ENCODE measurements at regions not wholly inside any gene's neighbourhood (a gene's known extent, or its start where the extent isn't known, plus 50 kb on each side); places are given as distances from the start of the nearest gene placed in this dataset.
"Not testable (repeated sequence)": the region's sequence is repeated elsewhere in the genome, so short reads cannot be mapped to it uniquely, and the experiment has no call there.

DNA sequence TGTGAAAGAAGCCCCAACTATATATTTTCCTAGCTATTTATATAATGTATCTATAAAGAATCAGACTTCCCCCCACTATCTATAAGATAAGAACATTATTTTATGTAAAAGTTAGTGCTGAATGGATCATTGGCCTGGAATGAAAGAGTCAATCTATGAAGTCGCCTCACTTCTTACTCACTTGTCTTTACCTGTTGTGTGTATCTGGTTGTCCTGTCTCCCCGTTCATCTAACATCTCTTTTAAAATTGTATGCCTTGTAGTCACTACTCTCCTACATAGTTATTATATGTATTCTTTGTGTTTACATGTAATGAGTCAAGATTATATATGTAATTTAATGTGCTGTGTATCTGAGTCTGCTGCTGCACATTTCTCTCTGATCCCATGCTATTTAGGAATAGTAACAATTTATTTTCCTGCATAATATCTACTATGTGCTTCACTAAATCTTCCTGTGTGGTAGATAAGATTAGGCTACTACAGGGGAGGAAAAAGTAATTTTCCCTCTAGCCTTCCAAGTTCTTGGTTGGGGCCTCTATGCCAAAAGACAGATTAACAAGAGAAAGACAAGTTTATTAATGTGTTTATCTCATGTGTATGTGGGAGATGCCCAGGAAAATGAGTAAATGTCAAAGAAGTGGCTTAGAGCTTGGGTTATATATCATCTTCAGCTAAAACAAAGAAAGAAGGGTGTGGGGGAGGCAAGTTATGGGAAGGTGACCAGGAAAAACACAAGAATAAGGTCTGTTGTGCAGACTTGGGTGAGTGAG is 77.6 kb upstream of the FRMPD4 start:
- DNase-seq: no peak

- DNase-seq: no peak
Observed at GRCh38 chrX:12065251-12065650, 73.0 kb upstream of the FRMPD4 start.

- no peak for DNase-seq
Observed at GRCh38 chrX:12076046-12076445, 62.2 kb upstream of the FRMPD4 start.

DNA sequence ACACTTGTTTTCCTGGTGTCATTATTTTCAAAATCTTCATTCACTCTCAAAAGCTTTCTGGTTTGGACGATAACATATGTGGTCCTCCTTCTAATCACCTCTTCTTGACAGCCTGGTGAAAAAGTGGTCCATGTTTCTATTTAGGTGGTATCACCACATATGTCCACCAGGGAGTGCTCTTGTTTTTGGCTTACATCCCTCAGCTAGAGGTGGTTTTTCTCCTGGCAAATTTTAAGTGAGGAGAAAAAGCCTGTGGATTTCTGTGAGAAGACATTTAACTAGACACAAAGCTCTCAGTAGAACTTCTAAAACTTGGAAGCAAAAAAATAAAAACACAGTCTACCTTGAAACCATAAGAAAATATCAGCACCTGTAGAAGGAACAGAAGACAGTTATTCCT is 58.0 kb upstream of the FRMPD4 start:
- DNase-seq: no peak

- not testable (repeated sequence) for DNase-seq
Observed at GRCh38 chrX:12082959-12083358, 55.3 kb upstream of the FRMPD4 start.
